ENCODE measurements at regions not wholly inside any gene's neighbourhood (a gene's known extent, or its start where the extent isn't known, plus 50 kb on each side); places are given as distances from the start of the nearest gene placed in this dataset.
"Not testable (repeated sequence)": the region's sequence is repeated elsewhere in the genome, so short reads cannot be mapped to it uniquely, and the experiment has no call there.

DNA sequence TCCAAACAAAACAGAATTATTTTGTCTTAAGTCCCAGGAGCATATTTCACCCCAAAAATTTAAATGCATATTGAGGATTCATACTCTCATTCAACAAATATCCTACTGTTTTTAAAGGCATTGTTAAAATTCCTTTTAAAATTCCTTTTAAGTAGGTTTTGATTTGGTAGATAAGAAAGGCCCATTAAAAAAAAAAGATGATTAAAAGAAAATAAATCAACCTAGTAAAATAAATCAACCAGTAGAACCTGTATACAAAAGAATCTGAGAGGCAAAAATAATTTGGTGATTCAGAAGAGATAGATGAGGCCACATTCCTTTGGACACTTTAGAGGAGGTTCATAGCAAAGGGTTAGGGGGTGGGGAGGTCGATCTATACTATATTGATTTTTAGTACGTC is 585.3 kb upstream of the TLE4 start:
- Histone ChIP-seq H3K27me3 (no peaks in the 10 kb centered on the region), H3K36me3 (no peaks in the 10 kb centered on the region), H3K9me3 (no peaks in the 10 kb centered on the region), H3K4me3 (no peak overlapping the region), H3K4me1 (no peaks in the 10 kb centered on the region), H3K27ac (no peak overlapping the region)
- intact Hi-C loops (cut with DNase I; ENCODE audit: low total_unique reads) = no loop called here
- 73 to 84% (median 81%) methylated on average over 2 of the region's 2 CpGs for WGBS, 5 donors
- DNase-seq = no peak
- TF ChIP-seq EP300 (IDR thresholded peaks at IDR 0.05) = no peak
- TF ChIP-seq POLR2AphosphoS5 (IDR thresholded peaks at IDR 0.05) = no peak
- TF ChIP-seq, protein P1, sequence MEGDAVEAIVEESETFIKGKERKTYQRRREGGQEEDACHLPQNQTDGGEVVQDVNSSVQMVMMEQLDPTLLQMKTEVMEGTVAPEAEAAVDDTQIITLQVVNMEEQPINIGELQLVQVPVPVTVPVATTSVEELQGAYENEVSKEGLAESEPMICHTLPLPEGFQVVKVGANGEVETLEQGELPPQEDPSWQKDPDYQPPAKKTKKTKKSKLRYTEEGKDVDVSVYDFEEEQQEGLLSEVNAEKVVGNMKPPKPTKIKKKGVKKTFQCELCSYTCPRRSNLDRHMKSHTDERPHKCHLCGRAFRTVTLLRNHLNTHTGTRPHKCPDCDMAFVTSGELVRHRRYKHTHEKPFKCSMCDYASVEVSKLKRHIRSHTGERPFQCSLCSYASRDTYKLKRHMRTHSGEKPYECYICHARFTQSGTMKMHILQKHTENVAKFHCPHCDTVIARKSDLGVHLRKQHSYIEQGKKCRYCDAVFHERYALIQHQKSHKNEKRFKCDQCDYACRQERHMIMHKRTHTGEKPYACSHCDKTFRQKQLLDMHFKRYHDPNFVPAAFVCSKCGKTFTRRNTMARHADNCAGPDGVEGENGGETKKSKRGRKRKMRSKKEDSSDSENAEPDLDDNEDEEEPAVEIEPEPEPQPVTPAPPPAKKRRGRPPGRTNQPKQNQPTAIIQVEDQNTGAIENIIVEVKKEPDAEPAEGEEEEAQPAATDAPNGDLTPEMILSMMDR (IDR thresholded peaks at IDR 0.05) = no peak
- no peak for TF ChIP-seq POLR2A (IDR thresholded peaks at IDR 0.05)

DNA sequence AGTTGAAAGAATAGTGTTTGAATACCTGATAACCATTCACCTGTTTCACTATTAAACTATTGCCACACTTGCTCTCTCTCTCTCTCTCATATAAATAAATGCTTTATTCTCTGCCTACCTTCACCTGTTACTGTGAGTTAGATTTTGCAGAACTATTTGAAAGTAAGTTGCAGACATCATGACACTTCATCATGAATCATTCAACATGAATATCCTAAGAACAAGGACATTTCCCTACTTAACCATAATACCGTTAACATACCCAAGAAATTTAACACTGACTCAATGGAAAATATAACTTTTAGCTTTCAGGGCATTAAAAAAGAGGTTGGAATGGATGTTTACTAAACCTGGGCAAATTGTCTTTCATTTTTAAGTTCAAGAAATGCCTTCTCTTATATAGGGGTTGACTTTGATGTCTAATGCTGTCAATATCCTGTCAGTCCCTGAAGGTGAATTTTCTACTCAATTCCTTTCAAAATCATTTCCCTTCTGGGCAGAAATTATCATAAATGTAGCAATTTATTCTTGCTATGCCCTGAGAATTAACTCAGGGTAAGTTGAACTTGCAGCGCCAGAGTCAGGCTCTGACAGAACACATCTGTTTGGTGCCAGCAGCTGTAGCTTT is 582.6 kb upstream of the TLE4 start:
- Histone ChIP-seq H3K9me3 (no peaks in the 10 kb centered on the region), H3K36me3 (no peaks in the 10 kb centered on the region), H3K27ac (no peak overlapping the region), H3K27me3 (no peaks in the 10 kb centered on the region), H3K4me3 (no peak overlapping the region), H3K4me1 (no peaks in the 10 kb centered on the region)
- 48 to 75% (median 64%) methylated on average over 2 of the region's 2 CpGs for WGBS, 5 donors
- intact Hi-C loops (cut with DNase I; ENCODE audit: low total_unique reads) = no loop called here
- no peak for TF ChIP-seq POLR2A (IDR thresholded peaks at IDR 0.05)
- no peak for TF ChIP-seq POLR2AphosphoS5 (IDR thresholded peaks at IDR 0.05)
- no peak for TF ChIP-seq EP300 (IDR thresholded peaks at IDR 0.05)
- TF ChIP-seq, protein P1 (IDR thresholded peaks at IDR 0.05) = no peak
- no peak for DNase-seq

DNA sequence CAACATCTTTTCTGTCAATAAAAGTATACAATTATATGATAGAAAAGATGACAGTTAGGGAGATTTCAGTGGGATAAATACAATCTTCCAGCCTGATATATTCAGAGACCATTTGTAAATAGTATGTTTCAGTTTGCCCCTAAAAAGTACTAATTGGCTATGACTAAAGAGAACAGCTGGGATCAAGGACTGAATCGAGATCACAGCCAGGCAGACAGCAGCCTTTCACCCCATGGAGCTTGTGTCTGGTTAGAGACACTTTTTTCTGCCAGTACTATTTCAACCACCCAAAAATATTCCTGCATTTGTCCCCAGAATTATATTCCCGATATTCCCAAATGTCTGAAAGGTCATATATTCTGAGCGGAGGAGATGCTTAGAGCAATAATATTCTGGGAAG is 577.3 kb upstream of the TLE4 start:
- no peak overlapping the region for H3K27ac ChIP-seq
- no peaks in the 10 kb centered on the region for H3K27me3 ChIP-seq
- H3K36me3 ChIP-seq = no peaks in the 10 kb centered on the region
- no peaks in the 10 kb centered on the region for H3K9me3 ChIP-seq
- DNase-seq = no peak
- intact Hi-C loops (cut with DNase I; ENCODE audit: low total_unique reads) = no loop called here
- whole genome bisulfite sequencing, 5 donors = 63 to 80% (median 78%) methylated on average over 3 of the region's 3 CpGs
- H3K4me1 ChIP-seq = no peaks in the 10 kb centered on the region
- no peak overlapping the region for H3K4me3 ChIP-seq
- TF ChIP-seq POLR2A (IDR thresholded peaks at IDR 0.05) = no peak
- TF ChIP-seq POLR2AphosphoS5 (IDR thresholded peaks at IDR 0.05) = no peak
- TF ChIP-seq EP300 (IDR thresholded peaks at IDR 0.05) = no peak
- TF ChIP-seq, protein P1 (IDR thresholded peaks at IDR 0.05) = no peak

DNA sequence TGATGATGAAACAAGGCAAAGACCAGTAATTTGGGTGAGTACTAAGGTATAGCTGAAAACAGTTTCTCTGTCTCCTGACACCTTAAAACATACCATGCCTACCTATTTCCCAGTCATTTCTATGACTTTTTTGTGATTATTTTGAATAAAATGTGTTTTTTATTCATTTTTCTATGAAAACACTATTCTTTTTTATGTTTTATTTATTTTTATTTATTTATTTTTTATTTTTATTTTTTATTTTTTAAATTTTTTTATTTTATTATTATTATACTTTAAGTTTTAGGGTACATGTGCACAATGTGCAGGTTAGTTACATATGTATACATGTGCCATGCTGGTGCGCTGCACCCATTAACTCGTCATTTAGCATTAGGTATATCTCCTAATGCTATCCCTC is 576.8 kb upstream of the TLE4 start:
- not testable (repeated sequence) for DNase-seq, H3K4me3 ChIP-seq, H3K27me3 ChIP-seq

DNA sequence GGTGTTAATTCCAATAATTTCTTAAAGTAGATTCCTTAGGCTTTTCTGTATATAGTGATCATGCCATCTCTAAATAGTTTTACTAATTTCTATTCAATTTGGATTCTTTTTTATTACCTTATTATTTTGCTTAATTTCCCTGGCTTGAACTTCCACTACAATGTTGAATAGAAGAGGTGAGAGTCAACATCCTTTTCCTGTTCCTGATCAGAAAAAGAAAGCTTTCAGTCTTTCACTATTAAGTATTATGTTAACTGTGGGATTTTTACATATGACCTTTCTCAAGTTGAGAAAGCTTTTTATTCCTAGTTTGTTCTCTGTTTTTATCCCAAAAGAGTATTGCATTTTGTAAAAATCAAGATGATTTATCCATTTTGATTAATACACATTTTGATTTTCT is 574.5 kb upstream of the TLE4 start:
- TF ChIP-seq EP300 (IDR thresholded peaks at IDR 0.05) (no peak), POLR2AphosphoS5 (IDR thresholded peaks at IDR 0.05) (no peak), POLR2A (IDR thresholded peaks at IDR 0.05) (no peak)
- TF ChIP-seq, protein P1 (IDR thresholded peaks at IDR 0.05) = no peak
- intact Hi-C loops (cut with DNase I; ENCODE audit: low total_unique reads) = no loop called here
- DNase-seq = no peak
- no peak overlapping the region for H3K27ac ChIP-seq
- H3K36me3 ChIP-seq = no peaks in the 10 kb centered on the region
- no peaks in the 10 kb centered on the region for H3K4me1 ChIP-seq
- H3K9me3 ChIP-seq = no peaks in the 10 kb centered on the region
- H3K27me3 ChIP-seq = no peaks in the 10 kb centered on the region
- H3K4me3 ChIP-seq = no peak overlapping the region

More for the DNA sequence above, 576.8 kb upstream of the TLE4 start:
- H3K27ac ChIP-seq; H3K36me3 ChIP-seq; H3K9me3 ChIP-seq; intact Hi-C loops (cut with DNase I; ENCODE audit: low total_unique reads); H3K4me1 ChIP-seq: not testable (repeated sequence)
- 89 to 100% (median 95%) methylated on average over 2 of the region's 2 CpGs for WGBS, 5 donors

Measured in stomach (tissue), 8 donors.